Hindlimb muscle (tissue), 1 donor: ENCODE measurements at regions not wholly inside any gene's neighbourhood (a gene's known extent, or its start where the extent isn't known, plus 50 kb on each side); places are given as distances from the start of the nearest gene placed in this dataset.

ENCODE experiments used
- DNase-seq: peaks from one replicate; pipeline ENCODE4 v3.0.0-alpha.2; 2013

- DNase-seq = no peak
Observed at GRCh38 chr2:175560521-175561169, 379.1 kb upstream of the ATP5MC3 start.

- DNase-seq = no peak
Observed at GRCh38 chr2:175559613-175560012, 378.1 kb upstream of the ATP5MC3 start.

GRCh38 chr2:175557810-175558377 is 376.4 kb upstream of the ATP5MC3 start:
- DNase-seq = no peak

GRCh38 chr2:175553910-175554309 is 372.4 kb upstream of the ATP5MC3 start:
- DNase-seq = no peak

- no peak for DNase-seq
Observed at GRCh38 chr2:175552902-175553301, 371.4 kb upstream of the ATP5MC3 start.

- DNase-seq = no peak
Observed at GRCh38 chr2:175540421-175540820, 358.9 kb upstream of the ATP5MC3 start.

GRCh38 chr2:175539122-175539521 is 357.6 kb upstream of the ATP5MC3 start:
- no peak for DNase-seq

- DNase-seq = no peak
Observed at GRCh38 chr2:175536059-175536458, 354.5 kb upstream of the ATP5MC3 start.

- no peak for DNase-seq
Observed at GRCh38 chr2:175535631-175536030, 354.1 kb upstream of the ATP5MC3 start.

- DNase-seq = no peak
Observed at GRCh38 chr2:175525975-175526374, 344.5 kb upstream of the ATP5MC3 start.

- no peak for DNase-seq
Observed at GRCh38 chr2:175523001-175523400, 341.5 kb upstream of the ATP5MC3 start.

GRCh38 chr2:175518206-175518605 is 336.7 kb upstream of the ATP5MC3 start:
- DNase-seq = no peak

- no peak for DNase-seq
Observed at GRCh38 chr2:175516555-175516954, 335.0 kb upstream of the ATP5MC3 start.

GRCh38 chr2:175500255-175500654 is 318.7 kb upstream of the ATP5MC3 start:
- DNase-seq = no peak

GRCh38 chr2:175490360-175490791 is 308.9 kb upstream of the ATP5MC3 start:
- no peak for DNase-seq

- no peak for DNase-seq
Observed at GRCh38 chr2:175478096-175478768, 296.7 kb upstream of the ATP5MC3 start.

GRCh38 chr2:175476948-175477347 is 295.4 kb upstream of the ATP5MC3 start:
- no peak for DNase-seq

- no peak for DNase-seq
Observed at GRCh38 chr2:175476374-175476773, 294.9 kb upstream of the ATP5MC3 start.

- no peak for DNase-seq
Observed at GRCh38 chr2:175475130-175475529, 293.6 kb upstream of the ATP5MC3 start.

GRCh38 chr2:175468431-175469098 is 287.1 kb upstream of the ATP5MC3 start:
- DNase-seq = no peak

- no peak for DNase-seq
Observed at GRCh38 chr2:175465101-175465500, 283.6 kb upstream of the ATP5MC3 start.

- DNase-seq = no peak
Observed at GRCh38 chr2:175464311-175464670, 282.8 kb upstream of the ATP5MC3 start.

- no peak for DNase-seq
Observed at GRCh38 chr2:175463589-175464310, 282.2 kb upstream of the ATP5MC3 start.
